ENCODE measurements at regions not wholly inside any gene's neighbourhood (a gene's known extent, or its start where the extent isn't known, plus 50 kb on each side); places are given as distances from the start of the nearest gene placed in this dataset.

DNA sequence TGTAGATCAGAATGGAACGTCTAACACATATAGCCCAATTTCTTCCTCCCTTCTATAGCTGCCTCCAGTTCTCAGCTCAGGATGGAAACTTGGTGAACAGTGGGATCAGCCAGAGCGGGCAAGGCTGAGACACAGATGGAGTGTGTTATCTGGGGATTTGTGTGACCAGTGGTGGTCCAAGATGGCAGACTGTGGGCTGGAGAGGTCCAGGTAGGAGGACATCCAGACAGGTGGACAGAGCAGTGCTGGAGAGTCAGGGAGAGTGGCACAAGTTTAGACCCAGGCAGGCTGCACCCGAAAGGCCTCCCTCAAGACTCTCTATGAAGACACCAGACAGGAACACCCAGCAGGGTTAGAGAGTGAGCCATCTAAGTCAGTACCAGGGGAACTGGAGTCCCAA, 116.1 kb upstream of the CPSF6 start:
- no peak for DNase-seq (ENCODE audit: low spot score)
- peak; percentile 29 for ATAC-seq

- DNase-seq (ENCODE audit: low spot score), result no peak
- peak; percentile 74 for ATAC-seq
These were observed 115.3 kb upstream of the CPSF6 start for GRCh38 chr12:69123919-69124638.

- ATAC-seq (peak; percentile 56), DNase-seq (ENCODE audit: low spot score) (no peak)
These were observed 110.4 kb upstream of the CPSF6 start for GRCh38 chr12:69129017-69129416.

DNA sequence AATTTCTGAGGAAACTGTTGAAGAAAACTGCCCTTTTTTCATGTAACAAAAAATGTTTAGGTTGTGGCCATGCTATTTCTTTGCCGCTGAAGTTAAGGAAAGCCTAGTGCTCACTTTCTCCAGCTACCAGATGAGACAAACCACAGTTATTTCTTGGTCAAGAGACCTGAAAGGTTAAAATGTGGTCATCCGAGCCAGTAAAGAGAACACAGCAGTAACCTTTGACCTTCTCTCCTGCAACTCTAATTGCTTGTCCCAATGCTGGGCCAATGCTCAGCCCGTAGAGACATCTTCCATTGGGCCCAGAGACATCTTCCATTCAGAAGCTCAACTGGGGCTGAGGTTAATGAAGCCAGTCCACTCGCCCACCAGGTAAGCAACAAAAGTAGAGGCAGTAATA, 109.8 kb upstream of the CPSF6 start:
- no peak for DNase-seq (ENCODE audit: low spot score)
- peak; percentile 82 for ATAC-seq

- ATAC-seq (no peak), DNase-seq (ENCODE audit: low spot score) (no peak)
These were observed 109.3 kb upstream of the CPSF6 start for GRCh38 chr12:69130064-69130463.

- DNase-seq (ENCODE audit: low spot score) (no peak), ATAC-seq (no peak)
These were observed 108.3 kb upstream of the CPSF6 start for GRCh38 chr12:69131077-69131476.

DNA sequence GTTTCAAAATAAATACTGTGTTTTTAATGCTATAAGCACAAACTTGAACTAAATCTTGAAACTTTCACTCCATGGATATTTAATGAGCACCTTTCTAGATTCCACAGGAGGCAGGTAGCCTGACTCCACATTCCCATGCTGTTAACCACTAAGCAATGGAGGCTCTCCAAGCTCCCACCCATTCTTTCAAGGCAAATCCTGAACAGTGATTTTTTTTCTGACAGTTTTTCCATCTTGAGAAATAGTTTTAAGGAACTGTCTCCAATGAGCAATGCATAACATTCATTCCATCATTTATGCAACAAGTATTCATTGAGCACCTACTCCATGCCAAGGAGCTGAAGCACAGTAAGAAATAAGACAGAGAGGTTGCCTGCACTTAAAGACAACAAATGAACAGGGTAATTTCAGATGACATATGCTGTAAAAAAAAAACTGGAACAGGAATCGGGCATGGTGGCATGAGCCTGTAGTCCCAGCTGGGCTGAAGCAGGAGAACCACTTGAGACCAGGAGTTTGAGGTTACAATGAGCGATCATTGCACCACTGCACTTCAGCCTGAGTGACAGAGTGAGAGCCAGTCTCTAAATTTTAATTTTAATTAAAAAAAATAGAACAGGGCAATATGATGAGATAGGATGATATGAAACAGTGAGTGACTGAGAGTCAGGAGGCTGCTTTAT, 102.3 kb upstream of the CPSF6 start:
- no peak for DNase-seq (ENCODE audit: low spot score)
- ATAC-seq, result no peak

DNA sequence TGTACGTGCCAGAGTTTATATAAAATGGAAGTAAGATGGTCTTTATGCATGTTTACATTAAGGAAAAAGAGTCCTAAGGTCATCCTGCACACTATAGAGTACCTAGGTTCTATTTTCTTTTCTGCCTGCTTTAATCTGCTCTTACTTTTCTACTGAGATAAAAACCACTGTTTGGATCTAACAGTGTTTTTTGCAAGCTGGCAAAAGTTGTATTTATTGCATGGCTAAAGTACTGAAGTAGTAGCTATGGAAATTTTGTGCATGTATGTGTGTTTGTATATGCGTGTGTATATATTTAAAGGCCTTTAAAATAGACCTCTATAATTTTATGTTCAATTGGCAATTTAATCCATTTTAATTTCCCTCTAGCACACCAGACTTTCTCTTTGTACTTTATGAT, 98.3 kb upstream of the CPSF6 start:
- DNase-seq (ENCODE audit: low spot score) (no peak), ATAC-seq (no peak)

DNA sequence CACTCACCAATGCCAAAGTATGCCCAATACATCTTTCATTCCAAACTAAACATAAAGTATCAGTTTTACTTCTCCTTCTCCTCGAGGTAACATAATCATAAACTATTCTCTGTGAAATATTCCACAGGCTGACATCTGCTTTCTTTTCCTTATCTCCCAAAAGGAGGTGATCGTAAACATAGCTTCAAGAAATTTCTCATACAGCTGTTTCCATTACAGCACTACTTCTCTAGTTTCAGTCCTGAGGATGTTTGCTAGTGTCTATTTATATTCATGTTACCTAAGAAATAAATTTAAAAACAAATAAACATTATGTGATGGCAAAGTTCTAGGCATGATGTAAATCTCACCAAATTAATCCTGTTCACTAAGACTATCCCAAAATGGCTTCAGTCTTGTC, 90.1 kb upstream of the CPSF6 start:
- DNase-seq (ENCODE audit: low spot score), result no peak

GRCh38 chr12:69150083-69150795, 89.1 kb upstream of the CPSF6 start:
- no peak for DNase-seq (ENCODE audit: low spot score)
- ATAC-seq, result peak; percentile 62

More for the DNA sequence above, 90.1 kb upstream of the CPSF6 start:
- no peak for ATAC-seq

DNA sequence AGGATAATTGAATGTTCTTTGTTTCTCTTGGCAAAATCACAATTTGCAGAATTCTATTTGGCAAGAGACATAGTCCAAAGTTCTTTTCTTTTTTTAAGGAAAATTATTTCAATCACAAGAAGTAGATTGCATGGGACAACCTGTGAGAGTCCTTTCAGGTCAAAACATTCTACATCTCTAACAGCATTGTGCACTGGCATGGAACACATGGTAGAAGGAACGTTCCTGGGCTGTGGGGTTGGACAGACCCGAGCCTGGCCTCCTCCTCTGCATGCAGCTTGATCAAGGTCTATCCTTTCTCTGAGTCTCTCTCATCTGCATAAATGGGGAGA, 88.6 kb upstream of the CPSF6 start:
- ATAC-seq, result peak; percentile 57
- DNase-seq (ENCODE audit: low spot score), result no peak

DNA sequence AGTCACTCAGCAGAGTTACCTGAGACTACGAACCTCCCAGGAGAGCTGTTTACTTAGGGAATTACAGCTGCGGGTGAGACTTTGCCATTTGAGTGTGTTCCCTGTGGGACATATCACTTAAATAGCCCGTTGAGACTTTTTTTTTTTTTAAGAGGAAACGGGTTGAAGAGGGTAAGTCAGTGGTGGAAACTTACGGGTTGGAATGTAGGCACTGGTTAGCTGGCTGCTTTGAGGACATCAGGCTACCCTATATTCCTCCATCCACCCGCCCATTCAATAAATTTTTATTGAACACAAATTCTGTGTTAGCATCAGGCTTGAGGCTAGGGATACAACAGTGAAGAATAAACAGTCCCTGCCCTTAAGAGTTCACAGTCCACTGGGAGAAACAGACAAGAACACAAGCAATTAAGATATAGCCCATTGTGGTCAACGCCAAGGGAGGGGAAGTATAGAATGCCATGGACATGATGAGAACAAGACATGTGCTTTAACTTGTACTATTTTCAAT, 88.1 kb upstream of the CPSF6 start:
- DNase-seq (ENCODE audit: low spot score), result no peak

DNA sequence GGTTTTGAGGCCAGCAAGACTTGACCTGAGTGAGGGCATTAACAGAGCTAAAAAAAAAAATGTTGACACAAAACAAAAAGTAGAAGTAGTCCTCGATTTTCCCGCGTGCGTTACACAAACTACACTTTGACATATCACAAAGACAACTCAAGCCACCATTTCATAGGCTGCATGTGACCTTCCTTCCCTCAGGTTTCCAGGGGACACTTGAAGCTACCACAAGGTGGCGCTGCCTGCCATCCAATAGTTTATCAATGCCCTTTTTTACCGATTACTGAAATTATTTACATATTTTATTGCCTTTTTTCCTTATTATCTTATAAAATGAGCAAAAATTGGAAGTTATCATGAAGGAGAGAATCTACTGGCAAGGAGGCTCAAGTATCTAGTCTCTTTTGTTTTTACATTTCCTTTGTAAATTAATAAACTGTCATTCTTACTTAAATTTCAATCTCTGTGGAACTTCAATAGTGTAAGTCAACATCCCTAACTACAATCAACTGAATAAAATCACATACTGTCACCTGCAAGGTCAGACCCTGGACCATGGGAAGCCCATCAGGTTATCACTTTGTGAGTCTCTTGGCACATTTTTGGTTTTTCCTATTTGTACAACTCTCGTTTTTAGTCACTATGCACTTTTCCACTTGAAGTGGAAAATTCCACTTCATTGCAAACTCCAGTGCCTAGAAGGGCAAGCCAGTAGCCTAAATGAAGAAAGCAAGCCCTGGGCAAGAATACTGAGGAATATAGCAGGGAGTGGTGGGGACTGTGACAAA, 84.6 kb upstream of the CPSF6 start:
- peak; percentile 66 for DNase-seq (ENCODE audit: low spot score)
- ATAC-seq, result peak; percentile 77

More for the DNA sequence above, 88.1 kb upstream of the CPSF6 start:
- peak; percentile 43 for ATAC-seq

DNA sequence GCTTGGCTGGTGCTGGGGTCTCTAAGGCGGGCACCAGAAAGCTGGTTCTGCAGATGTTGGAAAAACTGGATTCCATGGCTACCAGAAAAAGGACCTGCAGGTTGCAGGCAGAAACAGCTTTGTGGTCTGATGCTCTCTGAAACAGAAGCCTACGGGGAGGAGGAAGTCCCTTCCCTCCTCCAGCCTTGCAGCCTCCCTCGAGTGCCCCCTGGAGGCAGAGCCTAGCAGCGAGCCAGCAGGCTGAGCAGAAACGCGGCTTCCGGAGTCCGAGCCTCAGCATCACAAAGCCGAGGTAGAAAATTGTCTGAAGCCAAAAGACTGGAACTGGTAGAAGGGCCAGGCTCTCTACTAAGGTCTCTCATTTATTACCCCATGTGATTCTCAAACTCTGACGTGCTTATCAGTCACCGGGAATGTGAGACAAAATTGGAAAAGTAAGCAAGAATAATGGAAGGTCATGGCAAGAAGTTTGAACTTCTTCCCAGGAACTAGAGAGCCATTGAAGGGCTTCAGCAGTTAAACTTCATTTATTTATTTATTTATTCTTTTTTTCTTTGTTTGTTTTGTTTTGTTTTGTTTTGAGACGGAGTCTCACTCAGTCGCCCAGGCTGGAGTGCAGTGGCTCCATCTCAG, 82.2 kb upstream of the CPSF6 start:
- ATAC-seq (peak; percentile 96), DNase-seq (ENCODE audit: low spot score) (peak; percentile 84)

- DNase-seq (ENCODE audit: low spot score) (no peak), ATAC-seq (no peak)
These were observed 77.5 kb upstream of the CPSF6 start for GRCh38 chr12:69161829-69162228.

DNA sequence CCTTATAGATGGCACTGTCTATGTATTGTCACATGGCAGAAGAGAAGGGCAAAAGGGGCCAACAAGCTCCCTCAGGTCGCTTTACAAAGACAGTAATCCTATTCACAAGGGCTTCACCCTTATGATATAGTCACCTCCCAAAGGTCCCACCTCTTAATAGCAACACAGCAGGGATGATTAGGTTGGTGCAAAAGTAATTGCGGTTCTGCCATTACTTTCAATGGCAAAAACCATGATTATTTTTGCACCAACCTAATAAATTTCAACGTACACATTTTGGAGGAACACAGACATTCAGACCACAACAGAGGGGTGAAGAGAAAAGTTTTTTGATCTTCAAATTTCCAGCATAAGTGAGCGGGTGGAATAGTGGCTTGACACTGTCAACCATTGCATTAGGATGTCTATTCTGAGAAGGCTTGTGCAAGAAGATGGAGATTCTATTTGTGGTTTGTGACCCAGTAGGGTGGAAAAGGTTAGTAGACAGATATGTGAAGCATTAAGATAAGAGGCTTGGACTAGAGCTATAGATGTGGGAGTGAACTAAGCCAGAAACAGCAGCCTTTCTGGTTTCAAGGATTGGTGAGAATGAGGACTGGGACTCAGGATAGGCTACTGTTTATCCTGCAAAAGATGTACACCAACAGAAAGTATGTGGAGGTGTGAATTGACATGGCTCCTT, 75.5 kb upstream of the CPSF6 start:
- ATAC-seq, result no peak
- no peak for DNase-seq (ENCODE audit: low spot score)

- DNase-seq (ENCODE audit: low spot score) (no peak), ATAC-seq (no peak)
These were observed 71.7 kb upstream of the CPSF6 start for GRCh38 chr12:69167648-69168165.

DNA sequence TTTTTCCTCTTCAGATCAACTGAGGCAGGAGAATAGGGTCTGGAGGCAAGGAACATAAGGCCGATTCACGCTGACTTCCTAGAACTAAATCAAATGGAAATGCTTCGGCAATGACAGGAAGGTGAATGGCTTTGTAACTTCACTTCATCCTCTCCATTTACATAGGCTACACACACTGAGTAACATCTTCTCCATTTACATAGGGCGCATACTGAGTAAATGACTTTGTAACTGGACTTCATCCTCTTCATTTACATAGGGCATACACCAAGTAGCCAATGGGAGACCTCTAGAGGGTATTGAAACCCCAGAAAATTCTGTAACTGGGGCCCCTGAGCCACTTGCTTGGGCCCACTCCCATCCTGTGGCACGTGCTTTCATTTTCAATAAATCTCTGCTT, 71.0 kb upstream of the CPSF6 start:
- no peak for ATAC-seq
- no peak for DNase-seq (ENCODE audit: low spot score)

- DNase-seq (ENCODE audit: low spot score), result no peak
- ATAC-seq, result no peak
These were observed 70.5 kb upstream of the CPSF6 start for GRCh38 chr12:69168828-69169227.

DNA sequence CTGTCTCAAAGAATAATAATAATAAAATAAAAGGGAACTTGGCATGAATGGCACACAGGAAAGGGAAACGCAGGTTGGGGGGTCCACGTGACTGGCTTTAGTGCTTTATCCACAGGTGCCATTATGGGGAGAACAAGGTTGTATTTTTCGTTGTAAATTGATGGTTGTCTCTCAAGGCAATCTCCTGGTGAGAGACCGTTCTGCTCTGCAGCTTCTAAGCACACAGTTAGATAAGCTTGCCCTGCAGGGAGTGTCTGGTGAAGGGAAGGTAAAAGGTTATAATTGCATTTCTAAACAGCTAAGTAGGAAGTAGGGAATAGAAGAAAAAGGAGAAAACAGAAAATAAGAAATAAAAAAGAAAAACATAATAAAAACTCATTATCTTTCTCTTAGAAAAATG, 69.1 kb upstream of the CPSF6 start:
- no peak for ATAC-seq
- no peak for DNase-seq (ENCODE audit: low spot score)

Measured in left lobe of liver (tissue), 2 donors.